ENCODE measurements at regions not wholly inside any gene's neighbourhood (a gene's known extent, or its start where the extent isn't known, plus 50 kb on each side); places are given as distances from the start of the nearest gene placed in this dataset.
A peak's percentile ranks its signal among the peaks of the same experiment; 100 is the strongest.

DNA sequence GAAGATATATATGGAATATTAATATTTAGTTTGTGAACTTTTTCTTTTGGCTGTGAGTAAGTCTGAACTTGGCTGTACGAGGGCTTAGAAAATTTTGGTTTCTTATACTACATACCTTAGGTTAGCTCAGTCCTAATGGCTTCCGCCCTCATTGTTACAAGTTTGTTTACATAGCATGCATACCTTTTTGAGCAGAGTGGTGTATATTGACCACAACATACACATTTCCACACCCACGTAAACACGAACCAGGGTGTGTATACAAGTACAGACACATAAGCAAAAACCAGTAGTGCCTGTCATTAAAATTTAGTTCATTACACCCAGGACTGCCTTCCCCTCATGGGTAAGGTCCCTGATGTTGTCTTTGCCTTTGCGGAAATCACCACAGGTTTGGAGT, 230.2 kb upstream of the RGS6 start:
- H3K4me1 ChIP-seq (ENCODE audit: control insufficient read depth, insufficient read depth, low read length): peaks cover 24% of the 10 kb centered on the region
- H3K27me3 ChIP-seq (ENCODE audit: control insufficient read depth, insufficient read depth, low read length): no peaks in the 10 kb centered on the region
- H3K4me2 ChIP-seq (ENCODE audit: low read length): no peak overlapping the region
- no peak overlapping the region for H3K9ac ChIP-seq (ENCODE audit: low read depth, low read length)
- no peaks in the 10 kb centered on the region for H3K9me3 ChIP-seq (replicated peaks; ENCODE audit: low read length)
- peaks cover 29% of the 10 kb centered on the region for H3K36me3 ChIP-seq (ENCODE audit: insufficient read depth, low read length)
- H3K4me3 ChIP-seq (ENCODE audit: low read length): no peak overlapping the region

DNA sequence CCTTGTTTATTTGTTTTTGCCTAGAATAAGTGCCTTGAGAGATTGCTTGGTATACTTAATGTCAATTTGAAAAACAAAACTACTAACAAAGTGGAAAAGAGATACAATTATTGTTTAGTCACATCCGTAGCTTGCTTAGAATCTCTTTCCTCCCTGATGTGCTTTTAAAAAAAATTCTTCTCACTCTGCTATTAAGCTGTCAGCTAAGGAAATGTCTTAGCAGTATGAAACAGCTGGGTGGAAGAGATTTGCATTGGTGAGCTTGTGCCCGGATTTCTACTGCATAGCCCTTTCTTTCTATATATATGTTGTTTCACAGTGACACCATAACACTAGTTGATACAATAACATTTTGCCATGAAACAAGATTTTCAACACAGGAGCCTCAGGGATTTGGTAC, 229.4 kb upstream of the RGS6 start:
- no peaks in the 10 kb centered on the region for H3K9me3 ChIP-seq (replicated peaks; ENCODE audit: low read length)
- H3K4me3 ChIP-seq (ENCODE audit: low read length): no peak overlapping the region
- H3K4me1 ChIP-seq (ENCODE audit: control insufficient read depth, insufficient read depth, low read length): peaks cover 20% of the 10 kb centered on the region
- H3K27me3 ChIP-seq (ENCODE audit: control insufficient read depth, insufficient read depth, low read length): no peaks in the 10 kb centered on the region
- H3K9ac ChIP-seq (ENCODE audit: low read depth, low read length): no peak overlapping the region
- no peak overlapping the region for H3K4me2 ChIP-seq (ENCODE audit: low read length)
- H3K36me3 ChIP-seq (ENCODE audit: insufficient read depth, low read length): peaks cover 29% of the 10 kb centered on the region

DNA sequence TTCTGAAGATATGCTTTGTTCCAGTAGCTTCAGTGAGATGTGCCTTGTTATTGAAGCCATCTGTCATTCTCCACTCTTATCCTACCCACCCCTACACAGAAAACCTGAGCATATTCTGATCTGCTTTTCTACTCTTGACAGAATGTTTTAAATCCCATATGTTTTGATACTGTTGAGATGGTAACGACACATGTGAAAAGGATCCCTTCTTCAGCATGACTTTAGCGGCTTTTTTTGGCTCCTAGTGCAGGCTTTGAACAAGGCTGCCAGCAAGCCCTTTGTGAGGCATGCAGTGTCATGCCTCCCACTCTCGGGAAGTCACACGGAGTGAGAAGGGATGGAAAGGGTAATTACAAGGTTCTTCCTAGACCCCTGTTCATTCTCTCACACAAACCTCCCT, 228.8 kb upstream of the RGS6 start:
- H3K9ac ChIP-seq (ENCODE audit: low read depth, low read length): no peak overlapping the region
- H3K27me3 ChIP-seq (ENCODE audit: control insufficient read depth, insufficient read depth, low read length): no peaks in the 10 kb centered on the region
- peaks cover 20% of the 10 kb centered on the region for H3K4me1 ChIP-seq (ENCODE audit: control insufficient read depth, insufficient read depth, low read length)
- no peak overlapping the region for H3K4me3 ChIP-seq (ENCODE audit: low read length)
- peaks cover 29% of the 10 kb centered on the region for H3K36me3 ChIP-seq (ENCODE audit: insufficient read depth, low read length)
- no peak overlapping the region for H3K4me2 ChIP-seq (ENCODE audit: low read length)
- no peaks in the 10 kb centered on the region for H3K9me3 ChIP-seq (replicated peaks; ENCODE audit: low read length)

GRCh38 chr14:71704210-71704609, 228.0 kb upstream of the RGS6 start:
- Histone ChIP-seq H3K9ac (ENCODE audit: low read depth, low read length) (no peak overlapping the region), H3K4me2 (ENCODE audit: low read length) (no peak overlapping the region), H3K9me3 (replicated peaks; ENCODE audit: low read length) (no peaks in the 10 kb centered on the region), H3K4me3 (ENCODE audit: low read length) (no peak overlapping the region), H3K27me3 (ENCODE audit: control insufficient read depth, insufficient read depth, low read length) (no peaks in the 10 kb centered on the region), H3K36me3 (ENCODE audit: insufficient read depth, low read length) (peaks cover 27% of the 10 kb centered on the region), H3K4me1 (ENCODE audit: control insufficient read depth, insufficient read depth, low read length) (peaks cover 20% of the 10 kb centered on the region)

GRCh38 chr14:71705460-71705859, 226.8 kb upstream of the RGS6 start:
- Histone ChIP-seq H3K4me3 (ENCODE audit: low read length) (no peak overlapping the region), H3K9ac (ENCODE audit: low read depth, low read length) (no peak overlapping the region), H3K9me3 (replicated peaks; ENCODE audit: low read length) (no peaks in the 10 kb centered on the region), H3K27me3 (ENCODE audit: control insufficient read depth, insufficient read depth, low read length) (no peaks in the 10 kb centered on the region), H3K4me2 (ENCODE audit: low read length) (no peak overlapping the region), H3K36me3 (ENCODE audit: insufficient read depth, low read length) (peaks cover 33% of the 10 kb centered on the region), H3K4me1 (ENCODE audit: control insufficient read depth, insufficient read depth, low read length) (peaks cover 31% of the 10 kb centered on the region)

DNA sequence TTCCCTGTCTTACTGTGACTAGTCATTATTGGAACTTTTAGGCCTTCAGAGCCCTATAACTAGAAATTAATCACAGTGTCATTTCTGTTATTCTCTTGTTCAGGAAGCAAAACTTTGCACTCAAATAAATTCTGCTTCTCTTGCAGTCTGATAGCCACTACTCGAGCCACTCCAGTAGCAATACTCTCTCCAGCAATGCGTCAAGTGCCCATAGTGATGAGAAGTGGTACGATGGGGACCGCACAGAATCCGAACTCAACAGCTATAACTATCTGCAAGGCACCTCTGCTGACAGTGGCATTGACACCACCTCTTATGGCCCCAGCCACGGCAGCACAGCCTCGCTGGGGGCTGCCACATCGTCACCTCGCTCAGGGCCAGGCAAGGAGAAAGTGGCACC, 223.2 kb upstream of the RGS6 start:
- H3K4me1 ChIP-seq (ENCODE audit: control insufficient read depth, insufficient read depth, low read length): peaks cover 53% of the 10 kb centered on the region
- H3K27me3 ChIP-seq (ENCODE audit: control insufficient read depth, insufficient read depth, low read length): no peaks in the 10 kb centered on the region
- peaks cover 23% of the 10 kb centered on the region for H3K36me3 ChIP-seq (ENCODE audit: insufficient read depth, low read length)
- H3K9me3 ChIP-seq (replicated peaks; ENCODE audit: low read length): no peaks in the 10 kb centered on the region
- H3K4me3 ChIP-seq (ENCODE audit: low read length): no peak overlapping the region
- H3K9ac ChIP-seq (ENCODE audit: low read depth, low read length): no peak overlapping the region
- H3K4me2 ChIP-seq (ENCODE audit: low read length): no peak overlapping the region

GRCh38 chr14:71709987-71710386, 222.2 kb upstream of the RGS6 start:
- no peaks in the 10 kb centered on the region for H3K27me3 ChIP-seq (ENCODE audit: control insufficient read depth, insufficient read depth, low read length)
- H3K36me3 ChIP-seq (ENCODE audit: insufficient read depth, low read length): peaks cover 14% of the 10 kb centered on the region
- peaks cover 60% of the 10 kb centered on the region for H3K4me1 ChIP-seq (ENCODE audit: control insufficient read depth, insufficient read depth, low read length)
- no peak overlapping the region for H3K9ac ChIP-seq (ENCODE audit: low read depth, low read length)
- no peaks in the 10 kb centered on the region for H3K9me3 ChIP-seq (replicated peaks; ENCODE audit: low read length)
- H3K4me2 ChIP-seq (ENCODE audit: low read length): no peak overlapping the region
- no peak overlapping the region for H3K4me3 ChIP-seq (ENCODE audit: low read length)

GRCh38 chr14:71711125-71711524, 221.1 kb upstream of the RGS6 start:
- Histone ChIP-seq H3K4me1 (ENCODE audit: control insufficient read depth, insufficient read depth, low read length) (peaks cover 62% of the 10 kb centered on the region), H3K36me3 (ENCODE audit: insufficient read depth, low read length) (peaks cover 12% of the 10 kb centered on the region), H3K4me2 (ENCODE audit: low read length) (peak overlapping the region; percentile 69), H3K9me3 (replicated peaks; ENCODE audit: low read length) (no peaks in the 10 kb centered on the region), H3K27me3 (ENCODE audit: control insufficient read depth, insufficient read depth, low read length) (no peaks in the 10 kb centered on the region), H3K9ac (ENCODE audit: low read depth, low read length) (peak overlapping the region; percentile 79), H3K4me3 (ENCODE audit: low read length) (peak overlapping the region; percentile 26)

- H3K9ac ChIP-seq (ENCODE audit: low read depth, low read length): peak overlapping the region; percentile 79
- H3K4me1 ChIP-seq (ENCODE audit: control insufficient read depth, insufficient read depth, low read length): peaks cover 67% of the 10 kb centered on the region
- peak overlapping the region; percentile 70 for H3K4me2 ChIP-seq (ENCODE audit: low read length)
- H3K9me3 ChIP-seq (replicated peaks; ENCODE audit: low read length): no peaks in the 10 kb centered on the region
- H3K27me3 ChIP-seq (ENCODE audit: control insufficient read depth, insufficient read depth, low read length): no peaks in the 10 kb centered on the region
- H3K36me3 ChIP-seq (ENCODE audit: insufficient read depth, low read length): peaks cover 12% of the 10 kb centered on the region
- H3K4me3 ChIP-seq (ENCODE audit: low read length): peak overlapping the region; percentile 26
Measured at GRCh38 chr14:71711619-71712018, 220.6 kb upstream of the RGS6 start.

- Histone ChIP-seq H3K4me1 (ENCODE audit: control insufficient read depth, insufficient read depth, low read length) (peaks cover 69% of the 10 kb centered on the region), H3K27me3 (ENCODE audit: control insufficient read depth, insufficient read depth, low read length) (no peaks in the 10 kb centered on the region), H3K36me3 (ENCODE audit: insufficient read depth, low read length) (peaks cover 12% of the 10 kb centered on the region)
Measured at GRCh38 chr14:71712478-71712877, 219.8 kb upstream of the RGS6 start.

GRCh38 chr14:71713016-71713415, 219.2 kb upstream of the RGS6 start:
- Histone ChIP-seq H3K4me3 (ENCODE audit: low read length) (peak overlapping the region; percentile 13), H3K27me3 (ENCODE audit: control insufficient read depth, insufficient read depth, low read length) (no peaks in the 10 kb centered on the region), H3K4me2 (ENCODE audit: low read length) (peak overlapping the region; percentile 24), H3K9me3 (replicated peaks; ENCODE audit: low read length) (no peaks in the 10 kb centered on the region), H3K36me3 (ENCODE audit: insufficient read depth, low read length) (peaks cover 12% of the 10 kb centered on the region), H3K4me1 (ENCODE audit: control insufficient read depth, insufficient read depth, low read length) (peaks cover 69% of the 10 kb centered on the region), H3K9ac (ENCODE audit: low read depth, low read length) (peak overlapping the region; percentile 78)

More at GRCh38 chr14:71712478-71712877, 219.8 kb upstream of the RGS6 start:
- Histone ChIP-seq H3K9me3 (replicated peaks; ENCODE audit: low read length) (no peaks in the 10 kb centered on the region), H3K9ac (ENCODE audit: low read depth, low read length) (peak overlapping the region; percentile 78), H3K4me2 (ENCODE audit: low read length) (peak overlapping the region; percentile 70), H3K4me3 (ENCODE audit: low read length) (peak overlapping the region; percentile 13)

- peak overlapping the region; percentile 78 for H3K9ac ChIP-seq (ENCODE audit: low read depth, low read length)
- H3K9me3 ChIP-seq (replicated peaks; ENCODE audit: low read length): no peaks in the 10 kb centered on the region
- peak overlapping the region; percentile 24 for H3K4me2 ChIP-seq (ENCODE audit: low read length)
- H3K27me3 ChIP-seq (ENCODE audit: control insufficient read depth, insufficient read depth, low read length): no peaks in the 10 kb centered on the region
- H3K36me3 ChIP-seq (ENCODE audit: insufficient read depth, low read length): peaks cover 12% of the 10 kb centered on the region
- H3K4me3 ChIP-seq (ENCODE audit: low read length): no peak overlapping the region
- peaks cover 69% of the 10 kb centered on the region for H3K4me1 ChIP-seq (ENCODE audit: control insufficient read depth, insufficient read depth, low read length)
Measured at GRCh38 chr14:71713451-71713850, 218.8 kb upstream of the RGS6 start.

All from skeletal muscle satellite cell (primary cell).